H9 (cell line): ENCODE measurements at regions not wholly inside any gene's neighbourhood (a gene's known extent, or its start where the extent isn't known, plus 50 kb on each side); places are given as distances from the start of the nearest gene placed in this dataset.
A peak's percentile ranks its signal among the peaks of the same experiment; 100 is the strongest.

ENCODE experiments used
- DNase-seq: peaks from one replicate; pipeline ENCODE4 v3.0.0-alpha.2; 2017
- H2AFZ ChIP-seq: one replicate; pipeline ENCODE4 v1.6.1; 2013; ENCODE audit warnings: mild to moderate bottlenecking, low read length, control low read depth, moderate library complexity
- H2AK5ac ChIP-seq: 2 replicates; pipeline ENCODE4 v1.6.1; 2013; ENCODE audit warnings: low read length, control low read depth, mixed read lengths; ENCODE audit not compliant: insufficient read length
- H2BK120ac ChIP-seq: one replicate; pipeline ENCODE4 v1.6.1; 2013; ENCODE audit warnings: low read depth, mild to moderate bottlenecking, low read length, control low read depth, inconsistent platforms; ENCODE audit not compliant: poor library complexity, severe bottlenecking
- H2BK12ac ChIP-seq: 2 replicates; pipeline ENCODE4 v1.6.1; 2013; ENCODE audit warnings: low read length, control low read depth, mixed read lengths, low read depth; ENCODE audit not compliant: insufficient read length
- H2BK15ac ChIP-seq: 2 replicates; pipeline ENCODE4 v1.6.1; 2013; ENCODE audit warnings: low read depth, low read length, control low read depth
- H2BK20ac ChIP-seq: one replicate; pipeline ENCODE4 v1.6.1; 2013; ENCODE audit warnings: low read depth, mild to moderate bottlenecking, low read length, control low read depth, inconsistent platforms; ENCODE audit not compliant: poor library complexity, severe bottlenecking
- H2BK5ac ChIP-seq: 2 replicates; pipeline ENCODE4 v1.6.1; 2013; ENCODE audit warnings: low read length, control low read depth, mixed read lengths; ENCODE audit not compliant: insufficient read length
- H3K14ac ChIP-seq: 2 replicates; pipeline ENCODE4 v1.6.1; 2013; ENCODE audit warnings: low read length, control low read depth; ENCODE audit not compliant: insufficient read depth
- H3K18ac ChIP-seq: 2 replicates; pipeline ENCODE4 v1.6.1; 2013; ENCODE audit warnings: low read depth, mild to moderate bottlenecking, mixed read lengths, low read length, control low read depth; ENCODE audit not compliant: insufficient read length
- H3K23ac ChIP-seq: 2 replicates; pipeline ENCODE4 v1.6.1; 2013; ENCODE audit warnings: low read length, control low read depth, mixed read lengths, low read depth; ENCODE audit not compliant: insufficient read length
- H3K23me2 ChIP-seq: 2 replicates; pipeline ENCODE4 v1.6.1; 2013; ENCODE audit warnings: low read depth, mild to moderate bottlenecking, mixed read lengths, low read length, control low read depth; ENCODE audit not compliant: insufficient read length, poor library complexity, severe bottlenecking
- H3K27ac ChIP-seq: 2 replicates; pipeline ENCODE4 v1.5.1; 2013; ENCODE audit warnings: low read length, control low read depth, mixed read lengths, low read depth; ENCODE audit not compliant: insufficient read length
- H3K27me3 ChIP-seq: 2 replicates; pipeline ENCODE4 v1.6.1; 2013; ENCODE audit warnings: low read length, control low read depth, inconsistent platforms; ENCODE audit not compliant: insufficient read depth
- H3K4ac ChIP-seq: 2 replicates; pipeline ENCODE4 v1.6.1; 2013; ENCODE audit warnings: low read depth, mild to moderate bottlenecking, control low read depth, inconsistent platforms, low read length, moderate library complexity
- H3K4me1 ChIP-seq: 2 replicates; pipeline ENCODE4 v1.6.1; 2013; ENCODE audit warnings: low read length, control low read depth, inconsistent platforms; ENCODE audit not compliant: insufficient read depth
- H3K4me2 ChIP-seq: 2 replicates; pipeline ENCODE4 v1.6.1; 2013; ENCODE audit warnings: low read length, control low read depth, mixed read lengths; ENCODE audit not compliant: insufficient read length, insufficient read depth
- H3K56ac ChIP-seq: 2 replicates; pipeline ENCODE4 v1.6.1; 2013; ENCODE audit warnings: low read depth, mild to moderate bottlenecking, mixed read lengths, low read length, control low read depth; ENCODE audit not compliant: insufficient read length
- H3K79me1 ChIP-seq: 2 replicates; pipeline ENCODE4 v1.6.1; 2013; ENCODE audit warnings: low read depth, mild to moderate bottlenecking, moderate library complexity, low read length, control low read depth, inconsistent platforms; ENCODE audit not compliant: insufficient read depth, poor library complexity, severe bottlenecking
- H3K79me2 ChIP-seq: 2 replicates; pipeline ENCODE4 v1.6.1; 2013; ENCODE audit warnings: low read length, control low read depth, inconsistent platforms; ENCODE audit not compliant: insufficient read depth
- H3K9ac ChIP-seq: 2 replicates; pipeline ENCODE4 v1.6.1; 2013; ENCODE audit warnings: low read length, control low read depth, mixed read lengths; ENCODE audit not compliant: insufficient read length; ENCODE audit errors: extremely low read depth
- H3K9me3 ChIP-seq: one replicate; pipeline ENCODE4 v1.6.1; 2013; ENCODE audit warnings: low read depth, low read length, inconsistent platforms; ENCODE audit not compliant: control insufficient read depth
- H3T11ph ChIP-seq: one replicate; pipeline ENCODE4 v1.6.1; 2013; ENCODE audit warnings: mild to moderate bottlenecking, low read length, control low read depth, inconsistent platforms
- H4K20me1 ChIP-seq: one replicate; pipeline ENCODE4 v1.6.1; 2013; ENCODE audit not compliant: control insufficient read depth, insufficient read length, insufficient read depth
- H4K5ac ChIP-seq: 2 replicates; pipeline ENCODE4 v1.6.1; 2013; ENCODE audit warnings: low read depth, mild to moderate bottlenecking, mixed read lengths, low read length, control low read depth; ENCODE audit not compliant: insufficient read length
- H4K8ac ChIP-seq: replicated peaks from 2 replicates; pipeline ENCODE4 v1.6.1; 2013; ENCODE audit warnings: low read length, control low read depth, mixed read lengths, low read depth; ENCODE audit not compliant: insufficient read length
- H4K91ac ChIP-seq: 2 replicates; pipeline ENCODE4 v1.6.1; 2013; ENCODE audit warnings: low read depth, mild to moderate bottlenecking, moderate library complexity, mixed read lengths, low read length, control low read depth; ENCODE audit not compliant: insufficient read length
- H3K27ac Mint-ChIP-seq, 3 experiments: 2 replicates in 2 of 3; 3 replicates in 1 of 3; pipeline ENCODE4 v1.8.0; 2020 to 2021; ENCODE audit warnings: mixed read lengths in 3 of 3, mild to moderate bottlenecking in 1 of 3, moderate library complexity in 1 of 3
- H3K27me3 Mint-ChIP-seq: 2 replicates; pipeline ENCODE4 v1.8.0; 2021; ENCODE audit warnings: low read depth, mild to moderate bottlenecking, moderate library complexity, mixed read lengths
- H3K36me3 Mint-ChIP-seq, 3 experiments: 2 replicates in 2 of 3; 3 replicates in 1 of 3; pipeline ENCODE4 v1.8.0; 2020 to 2021; ENCODE audit warnings: low read depth in 3 of 3, mixed read lengths in 3 of 3; ENCODE audit not compliant: insufficient read depth in 1 of 3
- H3K4me1 Mint-ChIP-seq, 2 experiments: 2 replicates each; pipeline ENCODE4 v1.8.0; 2020; ENCODE audit warnings: mixed read lengths in 2 of 2
- H3K4me3 Mint-ChIP-seq, 2 experiments: 2 replicates in 1 of 2; 3 replicates in 1 of 2; pipeline ENCODE4 v1.8.0; 2020 to 2021; ENCODE audit warnings: mild to moderate bottlenecking in 2 of 2, mixed read lengths in 2 of 2, moderate library complexity in 1 of 2
- H3K9me3 Mint-ChIP-seq, 2 experiments: 2 replicates in 1 of 2; 3 replicates in 1 of 2; pipeline ENCODE4 v1.8.0; 2020; ENCODE audit warnings: mild to moderate bottlenecking in 2 of 2, mixed read lengths in 2 of 2, moderate library complexity in 1 of 2
- CTCF ChIP-seq: fragments of 200-600 bp; sonication (generic); conservative IDR thresholded peaks from 3 replicates; pipeline ENCODE4 v1.8.0; 2021; ENCODE audit warnings: antibody characterized with exemption, mild to moderate bottlenecking
- WGBS: extraction: QIAGEN DNeasy Blood & Tissue Kit; methylation state at CpG from one replicate; pipeline ENCODE4 v1.1.7; 2013; ENCODE audit warnings: missing lambda C conversion rate, low lambda C conversion rate, mixed read lengths; ENCODE audit not compliant: insufficient read length; ENCODE audit errors: extremely low coverage; 5-methylcytosine and 5-hydroxymethylcytosine counted together

DNA sequence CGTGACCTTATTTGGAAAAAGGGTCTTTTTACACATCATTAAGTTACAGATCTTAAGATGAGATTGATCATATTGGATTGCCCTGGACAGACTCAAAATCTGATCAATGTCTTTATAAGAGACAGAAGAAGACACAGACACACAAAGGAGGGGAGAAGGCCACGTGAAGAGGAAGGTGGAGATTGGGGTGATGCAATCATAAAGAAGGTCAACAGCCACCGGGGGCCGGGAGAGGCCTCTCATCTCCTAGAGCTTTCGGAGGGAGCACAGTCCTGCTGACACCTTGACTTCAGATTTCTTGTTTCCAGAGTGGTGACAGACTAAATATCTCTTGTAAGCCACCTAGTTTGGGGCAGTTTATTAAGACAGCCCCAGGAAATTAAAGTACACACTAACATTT is 204.6 kb upstream of the CSF3R start:
- no peak for TF ChIP-seq CTCF
- H3K4ac ChIP-seq: no peak overlapping the region
- H3K14ac ChIP-seq: no peak overlapping the region
- H3K27ac ChIP-seq: no peak overlapping the region
- H4K20me1 ChIP-seq: no peaks in the 10 kb centered on the region
- no peaks in the 10 kb centered on the region for H3K23me2 ChIP-seq
- H3K9me3 ChIP-seq: no peaks in the 10 kb centered on the region
- H2AK5ac ChIP-seq: no peak overlapping the region
- no peaks in the 10 kb centered on the region for H3K4me1 ChIP-seq
- H2BK15ac ChIP-seq: no peak overlapping the region
- H3K79me1 ChIP-seq: no peaks in the 10 kb centered on the region
- H2BK12ac ChIP-seq: no peak overlapping the region
- H3K27ac Mint-ChIP-seq: peak overlapping the region in 1 of 3 experiments; percentile 77; a peak in 1 of 7 replicates
- no peak overlapping the region for H2AFZ ChIP-seq
- no peak overlapping the region for H3K18ac ChIP-seq
- H3T11ph ChIP-seq: no peak overlapping the region
- no peaks in the 10 kb centered on the region for H3K9me3 Mint-ChIP-seq
- no peak overlapping the region for H2BK20ac ChIP-seq
- no peak overlapping the region for H4K5ac ChIP-seq
- no peak overlapping the region for H3K23ac ChIP-seq
- H3K9ac ChIP-seq: no peak overlapping the region
- peaks cover 16% of the 10 kb centered on the region for H3K27me3 Mint-ChIP-seq
- H2BK120ac ChIP-seq: no peak overlapping the region
- H3K36me3 Mint-ChIP-seq: no peaks in the 10 kb centered on the region
- no peaks in the 10 kb centered on the region for H3K4me1 Mint-ChIP-seq
- no peaks in the 10 kb centered on the region for H3K27me3 ChIP-seq
- no peak overlapping the region for H3K4me2 ChIP-seq
- no peaks in the 10 kb centered on the region for H3K79me2 ChIP-seq
- peak; percentile 5 for DNase-seq
- H2BK5ac ChIP-seq: no peak overlapping the region
- no CpG with 5 or more reads among the region's 5 CpGs for WGBS
- no peak overlapping the region for H3K4me3 Mint-ChIP-seq
- H4K8ac ChIP-seq: no peak overlapping the region
- no peak overlapping the region for H4K91ac ChIP-seq
- no peak overlapping the region for H3K56ac ChIP-seq
